Tibial artery (tissue), 4 donors: ENCODE measurements at regions not wholly inside any gene's neighbourhood (a gene's known extent, or its start where the extent isn't known, plus 50 kb on each side); places are given as distances from the start of the nearest gene placed in this dataset.
"Not testable (repeated sequence)": the region's sequence is repeated elsewhere in the genome, so short reads cannot be mapped to it uniquely, and the experiment has no call there.

ENCODE experiments used
- DNase-seq, 2 donors: peaks; one replicate each; pipeline ENCODE4 v3.0.0-alpha.2; 2019
- H3K27ac ChIP-seq, 2 donors: fragments of 200-600 bp; sonication (generic) in 1 of 2; 1 replicate in 1 of 2; 2 replicates in 1 of 2; pipeline ENCODE4 v1.5.1; 2018 to 2019; ENCODE audit warnings: mild to moderate bottlenecking in 1 of 2
- H3K27me3 ChIP-seq, 2 donors: fragments of 200-600 bp; sonication (generic) in 1 of 2; one replicate each; pipeline versions ENCODE4 v1.5.1 to v1.6.0; 2016 to 2019
- H3K36me3 ChIP-seq, 3 donors: fragments of 200-600 bp; sonication (generic) in 2 of 3; one replicate each; pipeline ENCODE4 v1.5.1; 2016 to 2019; ENCODE audit warnings: mild to moderate bottlenecking in 2 of 3
- H3K4me1 ChIP-seq, 4 donors: fragments of 200-600 bp; sonication (generic) in 2 of 4; 1 replicate in 3 of 4; 2 replicates in 1 of 4; pipeline ENCODE4 v1.5.1; 2016 to 2019
- H3K4me3 ChIP-seq, 2 donors: fragments of 200-600 bp; sonication (generic) in 1 of 2; 1 replicate in 1 of 2; 2 replicates in 1 of 2; pipeline ENCODE4 v1.5.1; 2018 to 2019; ENCODE audit warnings: mild to moderate bottlenecking in 2 of 2
- H3K9me3 ChIP-seq, 3 donors: fragments of 200-600 bp; sonication (generic) in 1 of 3; one replicate each; pipeline ENCODE4 v1.5.1; 2016 to 2019
- intact Hi-C: fragments of 100-400 bp; cut with DNase I; formaldehyde crosslinking; loops from one replicate; pipeline ENCODE4 v1.15.0; 2023; ENCODE audit warnings: low total_unique reads
- TF ChIP-seq, protein P1 (sequence below), 2 experiments: fragments of 200-600 bp in 1 of 2; fragments of 450-650 bp in 1 of 2; IDR thresholded peaks; one replicate each; pipeline ENCODE4 v1.5.1; 2017 to 2019; ENCODE audit warnings: antibody characterized with exemption in 2 of 2, mild to moderate bottlenecking in 1 of 2, moderate library complexity in 1 of 2

DNA sequence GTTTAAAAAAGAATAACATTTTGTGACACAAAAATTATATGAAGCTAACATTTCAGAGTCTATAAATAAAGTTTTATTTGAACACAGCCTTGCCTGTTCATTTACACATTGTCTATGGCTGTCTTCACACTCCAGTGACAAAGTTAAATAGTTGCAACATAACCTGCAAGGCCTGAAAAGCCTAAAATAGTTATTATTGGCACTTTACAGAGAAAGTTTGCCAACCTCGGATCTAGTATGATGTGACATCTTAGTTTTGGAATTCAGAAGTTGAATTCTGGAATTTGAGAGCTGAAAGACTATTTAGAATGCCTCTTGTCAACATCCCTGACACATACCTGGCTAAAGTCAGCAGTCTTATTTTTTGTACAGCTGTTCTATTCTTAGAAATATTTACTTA lies 68.3 kb downstream of the DYRK2 start:
- Histone ChIP-seq H3K9me3 (no peaks in the 10 kb centered on the region), H3K36me3 (no peaks in the 10 kb centered on the region), H3K27me3 (no peaks in the 10 kb centered on the region), H3K4me3 (no peak overlapping the region), H3K4me1 (peaks cover 0 to 34% (median 16%) of the 10 kb centered on the region in 4 donors), H3K27ac (peak overlapping the region; percentile 46 to 58)
- DNase-seq, result no peak
- TF ChIP-seq, protein P1, sequence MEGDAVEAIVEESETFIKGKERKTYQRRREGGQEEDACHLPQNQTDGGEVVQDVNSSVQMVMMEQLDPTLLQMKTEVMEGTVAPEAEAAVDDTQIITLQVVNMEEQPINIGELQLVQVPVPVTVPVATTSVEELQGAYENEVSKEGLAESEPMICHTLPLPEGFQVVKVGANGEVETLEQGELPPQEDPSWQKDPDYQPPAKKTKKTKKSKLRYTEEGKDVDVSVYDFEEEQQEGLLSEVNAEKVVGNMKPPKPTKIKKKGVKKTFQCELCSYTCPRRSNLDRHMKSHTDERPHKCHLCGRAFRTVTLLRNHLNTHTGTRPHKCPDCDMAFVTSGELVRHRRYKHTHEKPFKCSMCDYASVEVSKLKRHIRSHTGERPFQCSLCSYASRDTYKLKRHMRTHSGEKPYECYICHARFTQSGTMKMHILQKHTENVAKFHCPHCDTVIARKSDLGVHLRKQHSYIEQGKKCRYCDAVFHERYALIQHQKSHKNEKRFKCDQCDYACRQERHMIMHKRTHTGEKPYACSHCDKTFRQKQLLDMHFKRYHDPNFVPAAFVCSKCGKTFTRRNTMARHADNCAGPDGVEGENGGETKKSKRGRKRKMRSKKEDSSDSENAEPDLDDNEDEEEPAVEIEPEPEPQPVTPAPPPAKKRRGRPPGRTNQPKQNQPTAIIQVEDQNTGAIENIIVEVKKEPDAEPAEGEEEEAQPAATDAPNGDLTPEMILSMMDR (IDR thresholded peaks at IDR 0.05), result no peak
- intact Hi-C loops, result no loop called here

DNA sequence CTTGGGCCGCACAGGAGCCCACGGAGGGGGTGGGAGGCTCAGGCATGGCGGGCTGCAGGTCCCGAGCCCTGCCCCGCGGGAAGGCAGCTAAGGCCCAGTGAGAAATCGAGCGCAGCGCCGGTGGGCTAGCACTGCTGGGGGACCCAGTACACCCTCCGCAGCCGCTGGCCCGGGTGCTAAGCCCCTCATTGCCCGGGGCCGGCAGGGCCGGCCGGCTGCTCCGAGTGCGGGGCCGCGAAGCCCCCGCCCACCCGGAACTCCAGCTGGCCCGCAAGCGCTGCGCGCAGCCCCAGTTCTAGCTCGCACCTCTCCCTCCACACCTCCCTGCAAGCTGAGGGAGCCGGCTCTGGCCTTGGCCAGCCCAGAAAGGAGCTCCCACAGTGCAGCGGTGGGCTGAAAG lies 70.8 kb downstream of the DYRK2 start:
- H3K9me3 ChIP-seq, intact Hi-C loops, DNase-seq, H3K27me3 ChIP-seq, H3K36me3 ChIP-seq, H3K4me3 ChIP-seq: not testable (repeated sequence)
- peak overlapping the region in 1 of 2 donors; percentile 57 for H3K27ac ChIP-seq
- peaks cover 0 to 34% (median 16%) of the 10 kb centered on the region in 4 donors for H3K4me1 ChIP-seq

DNA sequence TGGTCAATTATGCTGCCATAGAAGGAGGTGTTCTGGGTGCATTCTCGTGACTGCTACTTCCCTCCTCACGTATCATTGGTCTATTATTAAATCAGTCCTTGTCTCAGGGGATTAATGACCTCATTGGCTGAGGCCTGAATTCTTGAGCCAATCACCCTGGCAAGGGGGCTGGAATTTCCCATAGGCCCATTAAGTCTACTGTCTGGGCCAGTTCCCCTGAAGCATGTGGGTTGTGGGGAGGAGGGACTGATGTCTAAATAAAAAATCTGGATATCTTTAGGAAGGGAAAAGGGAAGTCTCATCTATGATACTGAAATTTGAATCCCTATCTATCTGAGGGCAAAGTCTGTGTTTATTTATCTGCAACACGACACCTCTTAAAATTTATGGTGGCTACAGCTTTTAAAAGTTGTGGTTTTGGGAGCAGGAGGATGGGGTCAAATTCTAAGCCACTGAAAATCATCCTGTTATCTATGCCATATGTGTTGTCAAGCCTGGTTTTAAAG lies 71.9 kb downstream of the DYRK2 start:
- Histone ChIP-seq H3K4me1 (peaks cover 0 to 34% (median 16%) of the 10 kb centered on the region in 4 donors), H3K36me3 (no peaks in the 10 kb centered on the region), H3K9me3 (no peaks in the 10 kb centered on the region), H3K27ac (peak overlapping the region in 1 of 2 donors; percentile 57), H3K27me3 (no peaks in the 10 kb centered on the region), H3K4me3 (no peak overlapping the region)
- peak in 1 of 2 donors; percentile 76 for DNase-seq
- intact Hi-C loops, result no loop called here
- TF ChIP-seq, protein P1 (IDR thresholded peaks at IDR 0.05), result no peak

DNA sequence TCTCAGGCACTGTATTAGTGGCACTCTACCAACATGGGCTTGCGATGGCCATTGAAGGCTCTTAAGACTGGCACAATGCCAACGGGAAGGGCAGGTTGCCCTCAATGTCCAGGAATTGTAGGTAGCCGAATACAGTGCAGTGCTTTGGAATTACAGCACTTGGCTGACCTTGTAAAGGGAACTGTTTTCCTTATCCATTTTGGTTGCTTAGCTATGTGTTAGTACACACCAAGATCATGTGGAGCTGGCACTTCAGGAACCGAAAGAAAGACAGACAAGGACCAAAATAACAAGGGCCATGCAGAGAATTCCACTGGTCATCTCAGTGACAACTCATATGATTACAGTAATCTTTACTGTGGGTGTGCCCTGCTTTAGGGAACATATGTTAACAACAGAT lies 72.7 kb downstream of the DYRK2 start:
- DNase-seq, result no peak
- Histone ChIP-seq H3K4me1 (peaks cover 0 to 31% (median 16%) of the 10 kb centered on the region in 4 donors), H3K36me3 (no peaks in the 10 kb centered on the region), H3K4me3 (no peak overlapping the region), H3K27ac (no peak overlapping the region), H3K27me3 (no peaks in the 10 kb centered on the region), H3K9me3 (no peaks in the 10 kb centered on the region)
- TF ChIP-seq, protein P1 (IDR thresholded peaks at IDR 0.05), result no peak
- intact Hi-C loops, result no loop called here

DNA sequence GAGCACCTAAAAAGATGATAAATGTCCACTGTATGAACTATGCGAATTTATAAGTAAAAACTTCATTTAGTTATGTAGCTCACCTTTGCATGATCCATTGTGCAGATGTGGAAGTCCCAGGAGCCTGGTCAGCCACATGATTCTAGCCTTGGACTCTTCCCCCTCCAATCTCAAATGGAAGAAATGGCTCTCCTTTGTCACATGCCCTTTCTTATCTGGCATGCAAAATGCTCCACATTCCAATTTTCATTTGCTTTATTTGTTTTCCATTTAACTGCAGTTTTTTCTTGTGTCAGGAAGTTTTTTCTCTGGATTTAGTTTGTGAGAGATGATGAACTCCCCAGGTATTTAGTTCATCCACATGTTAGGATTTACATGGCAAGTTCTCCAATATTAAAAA lies 73.8 kb downstream of the DYRK2 start:
- no peak for DNase-seq
- no peak overlapping the region for H3K27ac ChIP-seq
- no peaks in the 10 kb centered on the region for H3K36me3 ChIP-seq
- TF ChIP-seq, protein P1 (IDR thresholded peaks at IDR 0.05), result no peak
- H3K9me3 ChIP-seq, result no peaks in the 10 kb centered on the region
- intact Hi-C loops, result no loop called here
- H3K27me3 ChIP-seq, result no peaks in the 10 kb centered on the region
- H3K4me1 ChIP-seq, result peaks cover 0 to 24% (median 14%) of the 10 kb centered on the region in 4 donors
- H3K4me3 ChIP-seq, result no peak overlapping the region

- H3K27me3 ChIP-seq, result no peaks in the 10 kb centered on the region
These were observed 78.3 kb downstream of the DYRK2 start for GRCh38 chr12:67726868-67727267.

More at GRCh38 chr12:67726868-67727267, 78.3 kb downstream of the DYRK2 start:
- Histone ChIP-seq H3K4me1 (peaks cover 0 to 5% (median 1%) of the 10 kb centered on the region in 4 donors), H3K9me3 (no peaks in the 10 kb centered on the region), H3K4me3 (no peak overlapping the region), H3K36me3 (no peaks in the 10 kb centered on the region), H3K27ac (no peak overlapping the region)
- TF ChIP-seq, protein P1 (IDR thresholded peaks at IDR 0.05), result no peak
- DNase-seq, result no peak
- intact Hi-C loops, result no loop called here
